ENCODE measurements at regions not wholly inside any gene's neighbourhood (a gene's known extent, or its start where the extent isn't known, plus 50 kb on each side); places are given as distances from the start of the nearest gene placed in this dataset.
"Not testable (repeated sequence)": the region's sequence is repeated elsewhere in the genome, so short reads cannot be mapped to it uniquely, and the experiment has no call there.

GRCh38 chr10:123252779-123253178 lies 98.6 kb downstream of the BUB3 start:
- no peak overlapping the region for H4K5ac ChIP-seq (ENCODE audit: insufficient read length, low read depth, low read length)
- no peak overlapping the region for H3K56ac ChIP-seq (replicated peaks; ENCODE audit: insufficient read length, low read depth, low read length)
- H3K27me3 ChIP-seq (replicated peaks in 1 of 4; ENCODE audit: control insufficient read depth in 3 of 4, extremely low read depth in 1 of 4, insufficient read depth in 3 of 4, low read length in 3 of 4): no peaks in the 10 kb centered on the region
- no peak overlapping the region for H3K27ac ChIP-seq (ENCODE audit: low read depth, low read length)
- 81% methylated on average over 4 of the region's 4 CpGs; no CpG with 5 or more reads in 1 of the 2 experiments for WGBS, 2 experiments (ENCODE audit: extremely low coverage in 1 of 2, insufficient coverage in 1 of 2, insufficient read length in 1 of 2, insufficient replicate concordance in 2 of 2, low coverage in 1 of 2, low lambda C conversion rate in 2 of 2, missing lambda C conversion rate in 1 of 2)
- CTCF ChIA-PET (ENCODE audit: partially characterized antibody): interaction anchor here (0.7 to 1.1 kb wide), 4 partner anchors 9 to 211 kb away, joined by 3 to 5 read pairs (median 4); no protein-coding TSS in a partner anchor
- POLR2A ChIA-PET (ENCODE audit: partially characterized antibody): interaction anchor here (0.7 kb wide), 1 partner anchor 1114 kb away, joined by 4 read pairs; no protein-coding TSS in a partner anchor
- no peaks in the 10 kb centered on the region for H3K79me2 ChIP-seq (ENCODE audit: control insufficient read depth in 1 of 2, insufficient read depth in 2 of 2, low read length in 2 of 2)
- no peak overlapping the region for H2BK12ac ChIP-seq (ENCODE audit: low read depth, low read length)
- H3K9me3 ChIP-seq (ENCODE audit: insufficient read depth in 2 of 2, low read depth in 1 of 2, low read length in 1 of 2): peaks cover 0 to 7% of the 10 kb centered on the region in 2 experiments; a peak in 1 of 4 replicates
- peaks cover 17% of the 10 kb centered on the region; the same call in 1 of the 2 replicates for H3K23me2 ChIP-seq (ENCODE audit: low read depth, low read length)
- H3K18ac ChIP-seq (ENCODE audit: extremely low read depth, low read length): no peak overlapping the region
- no peak overlapping the region for H2AK5ac ChIP-seq (ENCODE audit: low read depth, low read length)
- no peaks in the 10 kb centered on the region; a peak in 1 of 7 replicates for H3K4me1 ChIP-seq (replicated peaks in 1 of 4; ENCODE audit: control insufficient read depth in 3 of 4, insufficient read depth in 4 of 4, low read length in 3 of 4)
- no peak overlapping the region for H3K4me2 ChIP-seq (ENCODE audit: insufficient read depth in 1 of 2, low read depth in 2 of 2, low read length in 2 of 2)
- H3K9ac ChIP-seq (replicated peaks in 1 of 4; ENCODE audit: extremely low read depth in 1 of 4, low read depth in 3 of 4, low read length in 3 of 4): no peak overlapping the region
- no peak overlapping the region for H3K4me3 ChIP-seq (ENCODE audit: extremely low read depth in 1 of 4, insufficient read depth in 2 of 4, low read depth in 3 of 4, low read length in 4 of 4)
- no peak for DNase-seq (ENCODE audit: low read depth in 1 of 2, low spot score in 2 of 2)
- H4K91ac ChIP-seq (replicated peaks; ENCODE audit: insufficient read length, low read length): no peak overlapping the region
- H2AFZ ChIP-seq (ENCODE audit: low read length): no peak overlapping the region
- no peak overlapping the region for H2BK20ac ChIP-seq (ENCODE audit: low read length)
- H3K23ac ChIP-seq (ENCODE audit: insufficient read length): no peak overlapping the region
- H3K79me1 ChIP-seq (ENCODE audit: low read depth, low read length): no peaks in the 10 kb centered on the region
- no peak overlapping the region for H4K8ac ChIP-seq (ENCODE audit: extremely low read depth, insufficient read depth, low read length)
- no peak overlapping the region for H3K14ac ChIP-seq (ENCODE audit: insufficient read length)
- peaks cover 0 to 8% of the 10 kb centered on the region in 2 experiments for H4K20me1 ChIP-seq (replicated peaks in 1 of 2; ENCODE audit: control insufficient read depth in 1 of 2, insufficient read depth in 2 of 2, low read length in 2 of 2)
- H2BK15ac ChIP-seq (ENCODE audit: low read length): no peak overlapping the region
- no peaks in the 10 kb centered on the region; a peak in 2 of 8 replicates for H3K36me3 ChIP-seq (ENCODE audit: control insufficient read depth in 2 of 4, insufficient read depth in 4 of 4, low read length in 3 of 4)
- no peak overlapping the region for H2BK120ac ChIP-seq (replicated peaks; ENCODE audit: low read depth, low read length)
- H2BK5ac ChIP-seq (ENCODE audit: low read depth, low read length): no peak overlapping the region
- FAIRE-seq: no peak
- TF ChIP-seq SP1 (IDR thresholded peaks at IDR 0.05; ENCODE audit: low read depth, low read length): no peak
- no peak overlapping the region for H3K4ac ChIP-seq (replicated peaks; ENCODE audit: insufficient read length, low read depth, low read length)

- H3K27ac ChIP-seq (ENCODE audit: low read depth, low read length); H4K20me1 ChIP-seq (replicated peaks in 1 of 2; ENCODE audit: control insufficient read depth in 1 of 2, insufficient read depth in 2 of 2, low read length in 2 of 2); H3K9me3 ChIP-seq (ENCODE audit: insufficient read depth in 2 of 2, low read depth in 1 of 2, low read length in 1 of 2); H2BK5ac ChIP-seq (ENCODE audit: low read depth, low read length); H3K79me2 ChIP-seq (ENCODE audit: control insufficient read depth in 1 of 2, insufficient read depth in 2 of 2, low read length in 2 of 2); DNase-seq (ENCODE audit: low read depth in 1 of 2, low spot score in 2 of 2); H4K8ac ChIP-seq (ENCODE audit: extremely low read depth, insufficient read depth, low read length); H2AK5ac ChIP-seq (ENCODE audit: low read depth, low read length); H2BK15ac ChIP-seq (ENCODE audit: low read length); H2BK120ac ChIP-seq (replicated peaks; ENCODE audit: low read depth, low read length); H3K4me2 ChIP-seq (ENCODE audit: insufficient read depth in 1 of 2, low read depth in 2 of 2, low read length in 2 of 2); H3K4ac ChIP-seq (replicated peaks; ENCODE audit: insufficient read length, low read depth, low read length); H4K5ac ChIP-seq (ENCODE audit: insufficient read length, low read depth, low read length); H2BK20ac ChIP-seq (ENCODE audit: low read length); H3K4me1 ChIP-seq (replicated peaks in 1 of 4; ENCODE audit: control insufficient read depth in 3 of 4, insufficient read depth in 4 of 4, low read length in 3 of 4); H4K91ac ChIP-seq (replicated peaks; ENCODE audit: insufficient read length, low read length); POLR2A ChIA-PET (ENCODE audit: partially characterized antibody); H3K27me3 ChIP-seq (replicated peaks in 1 of 4; ENCODE audit: control insufficient read depth in 3 of 4, extremely low read depth in 1 of 4, insufficient read depth in 3 of 4, low read length in 3 of 4); H3K79me1 ChIP-seq (ENCODE audit: low read depth, low read length); H2AFZ ChIP-seq (ENCODE audit: low read length); FAIRE-seq; H3K18ac ChIP-seq (ENCODE audit: extremely low read depth, low read length); H3K14ac ChIP-seq (ENCODE audit: insufficient read length); H3K23ac ChIP-seq (ENCODE audit: insufficient read length); H3K36me3 ChIP-seq (ENCODE audit: control insufficient read depth in 2 of 4, insufficient read depth in 4 of 4, low read length in 3 of 4); H2BK12ac ChIP-seq (ENCODE audit: low read depth, low read length); H3K9ac ChIP-seq (replicated peaks in 1 of 4; ENCODE audit: extremely low read depth in 1 of 4, low read depth in 3 of 4, low read length in 3 of 4); H3K4me3 ChIP-seq (ENCODE audit: extremely low read depth in 1 of 4, insufficient read depth in 2 of 4, low read depth in 3 of 4, low read length in 4 of 4): not testable (repeated sequence)
- Histone ChIP-seq H3K23me2 (ENCODE audit: low read depth, low read length) (peaks cover 17% of the 10 kb centered on the region; the same call in 1 of the 2 replicates), H3K56ac (replicated peaks; ENCODE audit: insufficient read length, low read depth, low read length) (peak overlapping the region; percentile 94)
- WGBS, 2 experiments (ENCODE audit: extremely low coverage in 1 of 2, insufficient coverage in 1 of 2, insufficient read length in 1 of 2, insufficient replicate concordance in 2 of 2, low coverage in 1 of 2, low lambda C conversion rate in 2 of 2, missing lambda C conversion rate in 1 of 2): 68% methylated on average over 5 of the region's 5 CpGs; no CpG with 5 or more reads in 1 of the 2 experiments
- CTCF ChIA-PET (ENCODE audit: partially characterized antibody): interaction anchor here (0.9 kb wide), 1 partner anchor 19 kb away, joined by 3 read pairs; no protein-coding TSS in a partner anchor
These were observed 100.1 kb downstream of the BUB3 start for GRCh38 chr10:123254343-123254742.

Measured in H1 (cell line).